AG09319 (cell line): ENCODE measurements at regions not wholly inside any gene's neighbourhood (a gene's known extent, or its start where the extent isn't known, plus 50 kb on each side); places are given as distances from the start of the nearest gene placed in this dataset.

Experiments used
- DNase-seq: peaks from one replicate; pipeline ENCODE4 v3.0.0-alpha.2; 2010; ENCODE audit warnings: low read depth; ENCODE audit errors: extremely low read depth
- CTCF ChIP-seq: IDR thresholded peaks from 2 replicates; pipeline ENCODE4 v1.5.1; 2011; ENCODE audit warnings: low read depth, mild to moderate bottlenecking, inconsistent platforms, low read length, moderate library complexity

GRCh38 chr5:7978991-7979390 lies 110.0 kb downstream of the MTRR start:
- no peak for TF ChIP-seq CTCF
- no peak for DNase-seq

- DNase-seq, result no peak
- TF ChIP-seq CTCF, result no peak
Observed at GRCh38 chr5:7980881-7981280, 111.9 kb downstream of the MTRR start.

GRCh38 chr5:7983433-7983832 lies 114.5 kb downstream of the MTRR start:
- DNase-seq, result no peak
- no peak for TF ChIP-seq CTCF

- DNase-seq, result no peak
- no peak for TF ChIP-seq CTCF
Observed at GRCh38 chr5:7991125-7991821, 122.3 kb downstream of the MTRR start.

GRCh38 chr5:7995688-7996294 lies 126.8 kb downstream of the MTRR start:
- DNase-seq, result no peak
- TF ChIP-seq CTCF, result no peak

GRCh38 chr5:8005416-8005815 lies 136.5 kb downstream of the MTRR start:
- no peak for DNase-seq
- TF ChIP-seq CTCF, result no peak

GRCh38 chr5:8012131-8012977 lies 143.4 kb downstream of the MTRR start:
- no peak for TF ChIP-seq CTCF
- DNase-seq, result no peak
